Stimulated activated CD4-positive, alpha-beta T cell treated with anti-CD3 and anti-CD28 coated beads, Interleukin-2, amount 100 ng/mL, for 4 hours (primary cell): ENCODE measurements at regions not wholly inside any gene's neighbourhood (a gene's known extent, or its start where the extent isn't known, plus 50 kb on each side); places are given as distances from the start of the nearest gene placed in this dataset.

Experiments
- DNase-seq: peaks from one replicate; pipeline ENCODE4 v3.0.0-alpha.2; 2020; ENCODE audit warnings: low read depth

GRCh38 chr10:131425752-131426533, 114.4 kb upstream of the TCERG1L start:
- no peak for DNase-seq

GRCh38 chr10:131426534-131426898, 115.0 kb upstream of the TCERG1L start:
- no peak for DNase-seq

- no peak for DNase-seq
Observed at GRCh38 chr10:131427281-131427680, 115.8 kb upstream of the TCERG1L start.

GRCh38 chr10:131427901-131428300, 116.4 kb upstream of the TCERG1L start:
- DNase-seq: no peak

- DNase-seq: no peak
Observed at GRCh38 chr10:131429141-131429540, 117.6 kb upstream of the TCERG1L start.

- DNase-seq: no peak
Observed at GRCh38 chr10:131429942-131430341, 118.4 kb upstream of the TCERG1L start.

- no peak for DNase-seq
Observed at GRCh38 chr10:131430716-131431412, 119.3 kb upstream of the TCERG1L start.

- no peak for DNase-seq
Observed at GRCh38 chr10:131431533-131431932, 120.0 kb upstream of the TCERG1L start.

GRCh38 chr10:131431978-131432690, 120.6 kb upstream of the TCERG1L start:
- no peak for DNase-seq

GRCh38 chr10:131433568-131433967, 122.0 kb upstream of the TCERG1L start:
- DNase-seq: no peak

GRCh38 chr10:131435232-131435631, 123.7 kb upstream of the TCERG1L start:
- DNase-seq: no peak

GRCh38 chr10:131435760-131436457, 124.4 kb upstream of the TCERG1L start:
- no peak for DNase-seq

GRCh38 chr10:131436458-131436857, 124.9 kb upstream of the TCERG1L start:
- no peak for DNase-seq

GRCh38 chr10:131437556-131438475, 126.3 kb upstream of the TCERG1L start:
- DNase-seq: no peak

- no peak for DNase-seq
Observed at GRCh38 chr10:131438665-131439064, 127.1 kb upstream of the TCERG1L start.

GRCh38 chr10:131439705-131440104, 128.2 kb upstream of the TCERG1L start:
- no peak for DNase-seq

- no peak for DNase-seq
Observed at GRCh38 chr10:131440405-131441360, 129.2 kb upstream of the TCERG1L start.

GRCh38 chr10:131442271-131442670, 130.8 kb upstream of the TCERG1L start:
- no peak for DNase-seq

- DNase-seq: no peak
Observed at GRCh38 chr10:131444286-131444685, 132.8 kb upstream of the TCERG1L start.

- no peak for DNase-seq
Observed at GRCh38 chr10:131444862-131445461, 133.4 kb upstream of the TCERG1L start.
